C4-2B (cell line): ENCODE measurements at regions not wholly inside any gene's neighbourhood (a gene's known extent, or its start where the extent isn't known, plus 50 kb on each side); places are given as distances from the start of the nearest gene placed in this dataset.

ENCODE experiments used
- H3K27ac ChIP-seq: fragments of 450-650 bp; 2 replicates; pipeline ENCODE4 v1.5.1; 2017
- CTCF ChIP-seq: fragments of 450-650 bp; conservative IDR thresholded peaks from 2 replicates; pipeline ENCODE4 v1.5.1; 2017; ENCODE audit warnings: mild to moderate bottlenecking
- ZFX ChIP-seq: fragments of 450-650 bp; IDR thresholded peaks from 2 replicates; pipeline ENCODE4 v1.6.1; 2017

- no peak overlapping the region for H3K27ac ChIP-seq
- TF ChIP-seq CTCF (no peak), ZFX (no peak)
Observed at GRCh38 chr2:173681881-173682650, 283.1 kb downstream of the SP3 start.

GRCh38 chr2:173684896-173685459 lies 280.2 kb downstream of the SP3 start:
- no peak overlapping the region for H3K27ac ChIP-seq
- TF ChIP-seq CTCF: no peak
- no peak for TF ChIP-seq ZFX

GRCh38 chr2:173690349-173690748 lies 274.8 kb downstream of the SP3 start:
- no peak for TF ChIP-seq CTCF

GRCh38 chr2:173692068-173692467 lies 273.1 kb downstream of the SP3 start:
- no peak overlapping the region for H3K27ac ChIP-seq
- TF ChIP-seq ZFX (no peak), CTCF (no peak)

More at GRCh38 chr2:173690349-173690748, 274.8 kb downstream of the SP3 start:
- no peak overlapping the region for H3K27ac ChIP-seq

GRCh38 chr2:173693044-173693589 lies 272.1 kb downstream of the SP3 start:
- H3K27ac ChIP-seq: no peak overlapping the region
- TF ChIP-seq CTCF (no peak), ZFX (no peak)

GRCh38 chr2:173696274-173696673 lies 268.9 kb downstream of the SP3 start:
- H3K27ac ChIP-seq: no peak overlapping the region
- TF ChIP-seq CTCF (no peak), ZFX (no peak)

GRCh38 chr2:173697929-173698328 lies 267.2 kb downstream of the SP3 start:
- TF ChIP-seq CTCF (no peak), ZFX (no peak)

More at GRCh38 chr2:173697929-173698328, 267.2 kb downstream of the SP3 start:
- no peak overlapping the region for H3K27ac ChIP-seq
